K562 (cell line): ENCODE measurements at regions not wholly inside any gene's neighbourhood (a gene's known extent, or its start where the extent isn't known, plus 50 kb on each side); places are given as distances from the start of the nearest gene placed in this dataset.

ENCODE experiments used
- ATAC-seq: fragments of 200-7000 bp; cut with Tn5 transposase; 3 replicates; pipeline ENCODE4 v1.9.1; 2020; ENCODE audit warnings: moderate library complexity
- BruUV-seq: library from RNA; stranded (reverse); fragments of 400-500 nt; replicated peaks from 2 replicates; lab custom pipeline; 2021; lab: Mats Ljungman, UMichigan
- CTCF ChIA-PET: fragments of 300-600 bp; formaldehyde crosslinking; extraction: SDS; loops from one replicate; lab custom pipeline; 2021; ENCODE audit warnings: low intra/inter-chr PET ratio; lab: Yijun Ruan, JAX
- POLR2A ChIA-PET: fragments of 300-600, 350-650 bp; sonication (Branson Sonifier 250); formaldehyde crosslinking; extraction: SDS; loops from one replicate; lab custom pipeline; 2021; ENCODE audit warnings: antibody characterized with exemption, inconsistent platforms; lab: Yijun Ruan, JAX
- DNase-seq, 4 experiments: peaks; one replicate each; pipeline versions ENCODE4 v3.0.0 to v3.0.0-alpha.2; 2011 to 2018; ENCODE audit warnings: low spot score in 3 of 4, mixed read lengths in 3 of 4; ENCODE audit errors: extremely low read depth in 1 of 4
- FAIRE-seq: peaks from 2 replicates; lab custom pipeline; 2011; peaks lifted over from hg19 to GRCh38; lab: Jason Lieb, UNC
- H2AFZ ChIP-seq: 2 replicates; pipeline ENCODE4 v1.6.0; 2011; ENCODE audit warnings: low read depth, low read length, control low read depth, inconsistent platforms
- H3K27ac ChIP-seq: fragments of 200-600 bp; 3 replicates; pipeline ENCODE4 v1.8.0; 2011; ENCODE audit warnings: low read depth, mild to moderate bottlenecking, control low read depth, inconsistent platforms, low read length, moderate library complexity, mixed read lengths; ENCODE audit errors: extremely low read depth
- H3K27me3 ChIP-seq, 2 experiments: fragments of 300-600 bp in 1 of 2; 2 replicates in 1 of 2; 3 replicates in 1 of 2; pipeline versions ENCODE4 v1.6.0 to v1.8.0; 2011; ENCODE audit warnings: inconsistent platforms in 2 of 2, low read length in 2 of 2, mild to moderate bottlenecking in 1 of 2, mixed read lengths in 1 of 2, moderate library complexity in 1 of 2; ENCODE audit not compliant: control insufficient read depth in 2 of 2, insufficient read depth in 2 of 2
- H3K36me3 ChIP-seq: fragments of 300-600 bp; 3 replicates; pipeline ENCODE4 v1.8.0; 2011; ENCODE audit warnings: mild to moderate bottlenecking, low read length, inconsistent platforms; ENCODE audit not compliant: control insufficient read depth, insufficient read depth
- H3K4me1 ChIP-seq, 2 experiments: fragments of 200-600 bp in 1 of 2; replicated peaks in 1 of 2; 2 replicates in 1 of 2; 3 replicates in 1 of 2; pipeline versions ENCODE4 v1.5.1 to v1.8.0; 2011; ENCODE audit warnings: inconsistent platforms in 2 of 2, low read length in 2 of 2, mild to moderate bottlenecking in 1 of 2, mixed read lengths in 1 of 2, moderate library complexity in 1 of 2; ENCODE audit not compliant: control insufficient read depth in 2 of 2, insufficient read depth in 2 of 2
- H3K4me2 ChIP-seq: 2 replicates; pipeline ENCODE4 v1.6.1; 2011; ENCODE audit warnings: low read length, control low read depth, inconsistent platforms, mixed read lengths; ENCODE audit not compliant: insufficient read depth
- H3K4me3 ChIP-seq: fragments of 200-600 bp; sonication (generic), shearing (Covaris generic); 2 replicates; pipeline ENCODE4 v1.5.1; 2016; ENCODE audit warnings: control low read depth, inconsistent platforms
- H3K79me2 ChIP-seq: fragments of 200-600 bp; 3 replicates; pipeline ENCODE4 v1.8.0; 2011; ENCODE audit warnings: low read length, inconsistent platforms; ENCODE audit not compliant: control insufficient read depth, insufficient read depth
- H3K9ac ChIP-seq, 2 experiments: 2 replicates each; pipeline versions ENCODE4 v1.6.0 to v1.6.1; 2011; ENCODE audit warnings: low read depth in 2 of 2, low read length in 2 of 2, control low read depth in 1 of 2, inconsistent platforms in 1 of 2, mild to moderate bottlenecking in 1 of 2, mixed read lengths in 1 of 2; ENCODE audit not compliant: insufficient read depth in 1 of 2
- H3K9me1 ChIP-seq: one replicate; pipeline ENCODE4 v1.6.0; 2011; ENCODE audit warnings: inconsistent platforms, mild to moderate bottlenecking, low read length, moderate library complexity; ENCODE audit not compliant: control insufficient read depth, insufficient read depth
- H3K9me3 ChIP-seq: replicated peaks from 2 replicates; pipeline ENCODE4 v1.5.1; 2011; ENCODE audit warnings: low read depth, low read length, inconsistent platforms; ENCODE audit not compliant: control insufficient read depth, insufficient read depth
- H4K20me1 ChIP-seq: replicated peaks from 2 replicates; pipeline ENCODE4 v1.6.1; 2011; ENCODE audit warnings: low read length, inconsistent platforms, mixed read lengths; ENCODE audit not compliant: control insufficient read depth, insufficient read depth
- FOXK1 ChIP-seq: sonication (generic); formaldehyde crosslinking; IDR thresholded peaks from 2 replicates; pipeline ENCODE4 v1.8.0; 2022; ENCODE audit warnings: missing genetic modification reagents, mild to moderate bottlenecking, borderline replicate concordance
- MCM5 ChIP-seq: fragments of 450-650 bp; IDR thresholded peaks from 2 replicates; pipeline ENCODE4 v1.6.1; 2016; ENCODE audit warnings: low read depth
- NONO ChIP-seq, 2 experiments: fragments of 200-400 bp in 1 of 2; fragments of 450-650 bp in 1 of 2; formaldehyde crosslinking in 1 of 2; IDR thresholded peaks; 2 replicates each; pipeline ENCODE4 v1.6.1; 2017; ENCODE audit warnings: low read depth in 2 of 2, mild to moderate bottlenecking in 2 of 2, moderate library complexity in 2 of 2, low read length in 1 of 2
- SETDB1 ChIP-seq: IDR thresholded peaks from one replicate; pipeline ENCODE4 v1.6.1; 2012; ENCODE audit warnings: low read length, control low read depth, inconsistent platforms
- STAT5B ChIP-seq: fragments of 250-450 bp; sonication (Bioruptor Pico); IDR thresholded peaks from 2 replicates; pipeline ENCODE4 v1.8.0; 2021; ENCODE audit warnings: mild to moderate bottlenecking, inconsistent platforms
- ZKSCAN3 ChIP-seq: fragments of 250-450 bp; sonication (Bioruptor Pico); IDR thresholded peaks from 2 replicates; pipeline ENCODE4 v1.4.0; 2020
- ZNF583 ChIP-seq: fragments of 250-450 bp; sonication (Bioruptor Pico); IDR thresholded peaks from 2 replicates; pipeline ENCODE4 v1.4.0; 2020
- WGBS: fragments of 100-300 bp; shearing (Covaris generic); methylation state at CpG from one replicate; pipeline ENCODE4 v1.1.6; 2016; ENCODE audit warnings: low coverage, mixed read lengths; ENCODE audit not compliant: insufficient coverage; ENCODE audit errors: missing lambda C conversion rate; 5-methylcytosine and 5-hydroxymethylcytosine counted together
- in situ Hi-C: fragments of 300-500 bp; cut with MboI; formaldehyde crosslinking; loops from 4 replicates; pipeline ENCODE4 v1.15.0; 2018; ENCODE audit warnings: inconsistent platforms, mixed read lengths
- intact Hi-C: fragments of 100-400 bp; cut with micrococcal nuclease; formaldehyde crosslinking; loops from 2 replicates; pipeline ENCODE4 v1.14.2; 2022
- TF ChIP-seq, protein P1 (sequence below): fragments of 250-450 bp; sonication (Bioruptor Pico); IDR thresholded peaks from 2 replicates; pipeline ENCODE4 v1.4.0; 2020
- TF ChIP-seq, protein P2 (sequence below): fragments of 450-650 bp; IDR thresholded peaks from 2 replicates; pipeline ENCODE4 v1.6.1; 2014; ENCODE audit warnings: low read depth, mild to moderate bottlenecking, moderate library complexity, borderline replicate concordance
- TF ChIP-seq, protein P3 (sequence below): sonication (generic); formaldehyde crosslinking; IDR thresholded peaks from 2 replicates; pipeline ENCODE4 v1.9.0; 2022; ENCODE audit warnings: mild to moderate bottlenecking, missing genetic modification reagents
- TF ChIP-seq, protein P4 (sequence below): fragments of 250-450 bp; sonication (Bioruptor Pico); IDR thresholded peaks from 2 replicates; pipeline ENCODE4 v1.8.0; 2021; ENCODE audit warnings: moderate library complexity, mild to moderate bottlenecking, inconsistent platforms
- TF ChIP-seq, protein P5 (sequence below): fragments of 250-450 bp; sonication (Bioruptor Pico); IDR thresholded peaks from 2 replicates; pipeline ENCODE4 v1.4.0; 2020; ENCODE audit warnings: mild to moderate bottlenecking, moderate library complexity

DNA sequence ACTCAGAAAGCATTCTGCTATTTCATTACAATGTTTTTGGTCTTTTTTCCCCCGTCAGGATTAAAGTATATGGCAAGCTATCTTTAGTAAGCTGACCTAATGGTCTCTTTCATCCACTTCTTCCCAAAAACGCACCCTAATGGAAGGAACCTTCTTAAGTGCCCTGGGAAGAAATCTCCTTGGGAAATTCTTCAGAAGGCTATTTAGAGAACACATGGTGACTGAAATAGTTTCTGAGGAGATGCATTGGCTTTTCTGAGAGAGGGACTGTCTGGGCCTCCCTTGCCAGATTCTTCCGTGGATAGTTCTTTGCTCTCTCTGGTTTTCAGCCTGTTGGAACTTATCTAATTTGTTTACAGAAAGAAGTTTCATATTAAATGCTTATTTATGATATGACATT is 524.1 kb upstream of the MEF2C start:
- Histone ChIP-seq H3K27me3 (no peaks in the 10 kb centered on the region), H2AFZ (peak overlapping the region; percentile 64), H3K27ac (no peak overlapping the region), H4K20me1 (no peaks in the 10 kb centered on the region), H3K36me3 (no peaks in the 10 kb centered on the region), H3K79me2 (no peaks in the 10 kb centered on the region), H3K9me3 (no peaks in the 10 kb centered on the region), H3K4me1 (no peaks in the 10 kb centered on the region), H3K4me3 (no peak overlapping the region), H3K4me2 (no peak overlapping the region), H3K9me1 (no peaks in the 10 kb centered on the region), H3K9ac (no peak overlapping the region)
- ChIA-PET CTCF (interaction anchor here (0.6 kb wide), 1 partner anchor 681 kb away, joined by 4 read pairs; no protein-coding TSS in a partner anchor), POLR2A (no interaction called here)
- 41% methylated on average over 3 of the region's 3 CpGs for WGBS
- intact Hi-C loops: no loop called here
- BruUV-seq: no TSS peak
- no peak for DNase-seq
- ATAC-seq: no peak
- FAIRE-seq: no peak
- in situ Hi-C loops: no loop called here
- TF ChIP-seq, protein P1, sequence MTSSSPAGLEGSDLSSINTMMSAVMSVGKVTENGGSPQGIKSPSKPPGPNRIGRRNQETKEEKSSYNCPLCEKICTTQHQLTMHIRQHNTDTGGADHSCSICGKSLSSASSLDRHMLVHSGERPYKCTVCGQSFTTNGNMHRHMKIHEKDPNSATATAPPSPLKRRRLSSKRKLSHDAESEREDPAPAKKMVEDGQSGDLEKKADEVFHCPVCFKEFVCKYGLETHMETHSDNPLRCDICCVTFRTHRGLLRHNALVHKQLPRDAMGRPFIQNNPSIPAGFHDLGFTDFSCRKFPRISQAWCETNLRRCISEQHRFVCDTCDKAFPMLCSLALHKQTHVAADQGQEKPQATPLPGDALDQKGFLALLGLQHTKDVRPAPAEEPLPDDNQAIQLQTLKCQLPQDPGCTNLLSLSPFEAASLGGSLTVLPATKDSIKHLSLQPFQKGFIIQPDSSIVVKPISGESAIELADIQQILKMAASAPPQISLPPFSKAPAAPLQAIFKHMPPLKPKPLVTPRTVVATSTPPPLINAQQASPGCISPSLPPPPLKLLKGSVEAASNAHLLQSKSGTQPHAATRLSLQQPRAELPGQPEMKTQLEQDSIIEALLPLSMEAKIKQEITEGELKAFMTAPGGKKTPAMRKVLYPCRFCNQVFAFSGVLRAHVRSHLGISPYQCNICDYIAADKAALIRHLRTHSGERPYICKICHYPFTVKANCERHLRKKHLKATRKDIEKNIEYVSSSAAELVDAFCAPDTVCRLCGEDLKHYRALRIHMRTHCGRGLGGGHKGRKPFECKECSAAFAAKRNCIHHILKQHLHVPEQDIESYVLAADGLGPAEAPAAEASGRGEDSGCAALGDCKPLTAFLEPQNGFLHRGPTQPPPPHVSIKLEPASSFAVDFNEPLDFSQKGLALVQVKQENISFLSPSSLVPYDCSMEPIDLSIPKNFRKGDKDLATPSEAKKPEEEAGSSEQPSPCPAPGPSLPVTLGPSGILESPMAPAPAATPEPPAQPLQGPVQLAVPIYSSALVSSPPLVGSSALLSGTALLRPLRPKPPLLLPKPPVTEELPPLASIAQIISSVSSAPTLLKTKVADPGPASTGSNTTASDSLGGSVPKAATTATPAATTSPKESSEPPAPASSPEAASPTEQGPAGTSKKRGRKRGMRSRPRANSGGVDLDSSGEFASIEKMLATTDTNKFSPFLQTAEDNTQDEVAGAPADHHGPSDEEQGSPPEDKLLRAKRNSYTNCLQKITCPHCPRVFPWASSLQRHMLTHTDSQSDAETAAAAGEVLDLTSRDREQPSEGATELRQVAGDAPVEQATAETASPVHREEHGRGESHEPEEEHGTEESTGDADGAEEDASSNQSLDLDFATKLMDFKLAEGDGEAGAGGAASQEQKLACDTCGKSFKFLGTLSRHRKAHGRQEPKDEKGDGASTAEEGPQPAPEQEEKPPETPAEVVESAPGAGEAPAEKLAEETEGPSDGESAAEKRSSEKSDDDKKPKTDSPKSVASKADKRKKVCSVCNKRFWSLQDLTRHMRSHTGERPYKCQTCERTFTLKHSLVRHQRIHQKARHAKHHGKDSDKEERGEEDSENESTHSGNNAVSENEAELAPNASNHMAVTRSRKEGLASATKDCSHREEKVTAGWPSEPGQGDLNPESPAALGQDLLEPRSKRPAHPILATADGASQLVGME: no peak
- no peak for TF ChIP-seq ZKSCAN3 (CRISPR knock-in tag)
- TF ChIP-seq, protein P2, sequence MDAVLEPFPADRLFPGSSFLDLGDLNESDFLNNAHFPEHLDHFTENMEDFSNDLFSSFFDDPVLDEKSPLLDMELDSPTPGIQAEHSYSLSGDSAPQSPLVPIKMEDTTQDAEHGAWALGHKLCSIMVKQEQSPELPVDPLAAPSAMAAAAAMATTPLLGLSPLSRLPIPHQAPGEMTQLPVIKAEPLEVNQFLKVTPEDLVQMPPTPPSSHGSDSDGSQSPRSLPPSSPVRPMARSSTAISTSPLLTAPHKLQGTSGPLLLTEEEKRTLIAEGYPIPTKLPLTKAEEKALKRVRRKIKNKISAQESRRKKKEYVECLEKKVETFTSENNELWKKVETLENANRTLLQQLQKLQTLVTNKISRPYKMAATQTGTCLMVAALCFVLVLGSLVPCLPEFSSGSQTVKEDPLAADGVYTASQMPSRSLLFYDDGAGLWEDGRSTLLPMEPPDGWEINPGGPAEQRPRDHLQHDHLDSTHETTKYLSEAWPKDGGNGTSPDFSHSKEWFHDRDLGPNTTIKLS: no peak
- TF ChIP-seq, protein P3, sequence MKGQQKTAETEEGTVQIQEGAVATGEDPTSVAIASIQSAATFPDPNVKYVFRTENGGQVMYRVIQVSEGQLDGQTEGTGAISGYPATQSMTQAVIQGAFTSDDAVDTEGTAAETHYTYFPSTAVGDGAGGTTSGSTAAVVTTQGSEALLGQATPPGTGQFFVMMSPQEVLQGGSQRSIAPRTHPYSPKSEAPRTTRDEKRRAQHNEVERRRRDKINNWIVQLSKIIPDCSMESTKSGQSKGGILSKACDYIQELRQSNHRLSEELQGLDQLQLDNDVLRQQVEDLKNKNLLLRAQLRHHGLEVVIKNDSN (CRISPR knock-in tag): no peak
- TF ChIP-seq STAT5B: no peak
- TF ChIP-seq, protein P4, sequence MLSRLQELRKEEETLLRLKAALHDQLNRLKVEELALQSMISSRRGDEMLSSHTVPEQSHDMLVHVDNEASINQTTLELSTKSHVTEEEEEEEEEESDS (CRISPR knock-in tag): no peak
- no peak for TF ChIP-seq FOXK1
- no peak for TF ChIP-seq ZNF583 (CRISPR knock-in tag)
- TF ChIP-seq, protein P5, sequence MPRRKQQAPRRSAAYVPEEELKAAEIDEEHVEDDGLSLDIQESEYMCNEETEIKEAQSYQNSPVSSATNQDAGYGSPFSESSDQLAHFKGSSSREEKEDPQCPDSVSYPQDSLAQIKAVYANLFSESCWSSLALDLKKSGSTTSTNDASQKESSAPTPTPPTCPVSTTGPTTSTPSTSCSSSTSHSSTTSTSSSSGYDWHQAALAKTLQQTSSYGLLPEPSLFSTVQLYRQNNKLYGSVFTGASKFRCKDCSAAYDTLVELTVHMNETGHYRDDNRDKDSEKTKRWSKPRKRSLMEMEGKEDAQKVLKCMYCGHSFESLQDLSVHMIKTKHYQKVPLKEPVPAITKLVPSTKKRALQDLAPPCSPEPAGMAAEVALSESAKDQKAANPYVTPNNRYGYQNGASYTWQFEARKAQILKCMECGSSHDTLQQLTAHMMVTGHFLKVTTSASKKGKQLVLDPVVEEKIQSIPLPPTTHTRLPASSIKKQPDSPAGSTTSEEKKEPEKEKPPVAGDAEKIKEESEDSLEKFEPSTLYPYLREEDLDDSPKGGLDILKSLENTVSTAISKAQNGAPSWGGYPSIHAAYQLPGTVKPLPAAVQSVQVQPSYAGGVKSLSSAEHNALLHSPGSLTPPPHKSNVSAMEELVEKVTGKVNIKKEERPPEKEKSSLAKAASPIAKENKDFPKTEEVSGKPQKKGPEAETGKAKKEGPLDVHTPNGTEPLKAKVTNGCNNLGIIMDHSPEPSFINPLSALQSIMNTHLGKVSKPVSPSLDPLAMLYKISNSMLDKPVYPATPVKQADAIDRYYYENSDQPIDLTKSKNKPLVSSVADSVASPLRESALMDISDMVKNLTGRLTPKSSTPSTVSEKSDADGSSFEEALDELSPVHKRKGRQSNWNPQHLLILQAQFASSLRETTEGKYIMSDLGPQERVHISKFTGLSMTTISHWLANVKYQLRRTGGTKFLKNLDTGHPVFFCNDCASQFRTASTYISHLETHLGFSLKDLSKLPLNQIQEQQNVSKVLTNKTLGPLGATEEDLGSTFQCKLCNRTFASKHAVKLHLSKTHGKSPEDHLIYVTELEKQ (CRISPR knock-in tag): no peak
- TF ChIP-seq MCM5: no peak
- TF ChIP-seq NONO (IDR thresholded peaks at IDR 0.05; ENCODE audit: low read depth in 2 of 2, low read length in 1 of 2): no peak
- TF ChIP-seq SETDB1: no peak
